Fibroblast of villous mesenchyme (primary cell): ENCODE measurements at regions not wholly inside any gene's neighbourhood (a gene's known extent, or its start where the extent isn't known, plus 50 kb on each side); places are given as distances from the start of the nearest gene placed in this dataset.

Experiments
- DNase-seq: peaks from one replicate; pipeline ENCODE4 v3.0.0-alpha.2; 2010; ENCODE audit warnings: low read depth
- H3K4me3 ChIP-seq: 2 replicates; pipeline ENCODE4 v1.5.1; 2011; ENCODE audit warnings: low read depth, mild to moderate bottlenecking, low read length
- CTCF ChIP-seq: IDR thresholded peaks from 2 replicates; pipeline ENCODE4 v1.5.1; 2012; ENCODE audit warnings: low read depth, mild to moderate bottlenecking, low read length; ENCODE audit not compliant: insufficient read depth

- DNase-seq = no peak
- TF ChIP-seq CTCF = no peak
- H3K4me3 ChIP-seq = no peak overlapping the region
Measured at GRCh38 chr20:22904386-22904785, 130.7 kb upstream of the SSTR4 start.

- TF ChIP-seq CTCF = no peak
- H3K4me3 ChIP-seq = no peak overlapping the region
- no peak for DNase-seq
Measured at GRCh38 chr20:22904905-22905304, 130.2 kb upstream of the SSTR4 start.

- no peak overlapping the region for H3K4me3 ChIP-seq
- TF ChIP-seq CTCF = no peak
- no peak for DNase-seq
Measured at GRCh38 chr20:22905658-22906057, 129.5 kb upstream of the SSTR4 start.

GRCh38 chr20:22908437-22908836 is 126.7 kb upstream of the SSTR4 start:
- DNase-seq = no peak
- TF ChIP-seq CTCF = no peak
- H3K4me3 ChIP-seq = no peak overlapping the region

- TF ChIP-seq CTCF = no peak
- H3K4me3 ChIP-seq = no peak overlapping the region
Measured at GRCh38 chr20:22908944-22909343, 126.2 kb upstream of the SSTR4 start.

GRCh38 chr20:22909436-22909835 is 125.7 kb upstream of the SSTR4 start:
- no peak for DNase-seq
- TF ChIP-seq CTCF = no peak
- H3K4me3 ChIP-seq = no peak overlapping the region

More at GRCh38 chr20:22908944-22909343, 126.2 kb upstream of the SSTR4 start:
- no peak for DNase-seq

GRCh38 chr20:22910287-22910852 is 124.7 kb upstream of the SSTR4 start:
- no peak for TF ChIP-seq CTCF
- H3K4me3 ChIP-seq = no peak overlapping the region
- no peak for DNase-seq
